ENCODE measurements at regions not wholly inside any gene's neighbourhood (a gene's known extent, or its start where the extent isn't known, plus 50 kb on each side); places are given as distances from the start of the nearest gene placed in this dataset.

GRCh38 chr5:6825678-6826244, 112.5 kb downstream of the TENT4A start:
- TF ChIP-seq POLR2A (IDR thresholded peaks at IDR 0.05; ENCODE audit: low read depth, low read length) (no peak), POLR2AphosphoS5 (IDR thresholded peaks at IDR 0.05; ENCODE audit: low read depth, low read length) (no peak)

Measured in GM12892 (cell line).